ENCODE measurements at regions not wholly inside any gene's neighbourhood (a gene's known extent, or its start where the extent isn't known, plus 50 kb on each side); places are given as distances from the start of the nearest gene placed in this dataset.
A peak's percentile ranks its signal among the peaks of the same experiment; 100 is the strongest.
"Not testable (repeated sequence)": the region's sequence is repeated elsewhere in the genome, so short reads cannot be mapped to it uniquely, and the experiment has no call there.

- no peak for ATAC-seq
- Mint-ChIP-seq H3K27ac (no peak overlapping the region), H3K27me3 (no peaks in the 10 kb centered on the region), H3K9me3 (ENCODE audit: low read depth) (no peaks in the 10 kb centered on the region), H3K4me3 (no peak overlapping the region), H3K4me1 (no peaks in the 10 kb centered on the region), H3K36me3 (no peaks in the 10 kb centered on the region)
- CTCF ChIA-PET = no interaction called here
- DNase-seq = no peak
Measured at GRCh38 chr15:53208751-53209150, 418.6 kb upstream of the ONECUT1 start.

GRCh38 chr15:53203454-53203853 lies 413.3 kb upstream of the ONECUT1 start:
- Mint-ChIP-seq H3K27me3 (peaks cover 5% of the 10 kb centered on the region), H3K4me1 (no peaks in the 10 kb centered on the region), H3K27ac (no peak overlapping the region), H3K36me3 (no peaks in the 10 kb centered on the region), H3K9me3 (ENCODE audit: low read depth) (no peaks in the 10 kb centered on the region), H3K4me3 (no peak overlapping the region)
- no peak for ATAC-seq
- DNase-seq = no peak
- CTCF ChIA-PET = no interaction called here

- no peak for DNase-seq
- ATAC-seq = no peak
- H3K4me3 Mint-ChIP-seq = no peak overlapping the region
- H3K9me3 Mint-ChIP-seq (ENCODE audit: low read depth) = no peaks in the 10 kb centered on the region
- H3K4me1 Mint-ChIP-seq = no peaks in the 10 kb centered on the region
- CTCF ChIA-PET = no interaction called here
- H3K27me3 Mint-ChIP-seq = peaks cover 8% of the 10 kb centered on the region
- no peaks in the 10 kb centered on the region for H3K36me3 Mint-ChIP-seq
- no peak overlapping the region for H3K27ac Mint-ChIP-seq
Measured at GRCh38 chr15:53202876-53203275, 412.7 kb upstream of the ONECUT1 start.

GRCh38 chr15:53197426-53197839 lies 407.3 kb upstream of the ONECUT1 start:
- H3K9me3 Mint-ChIP-seq (ENCODE audit: low read depth) = no peaks in the 10 kb centered on the region
- H3K27ac Mint-ChIP-seq = no peak overlapping the region
- H3K4me3 Mint-ChIP-seq = no peak overlapping the region
- H3K4me1 Mint-ChIP-seq = no peaks in the 10 kb centered on the region
- CTCF ChIA-PET = no interaction called here
- H3K36me3 Mint-ChIP-seq = no peaks in the 10 kb centered on the region
- peak; percentile 48 for DNase-seq
- ATAC-seq = peak; percentile 45
- peaks cover 11% of the 10 kb centered on the region for H3K27me3 Mint-ChIP-seq

- no peak overlapping the region for H3K4me3 Mint-ChIP-seq
- no peak overlapping the region for H3K27ac Mint-ChIP-seq
- CTCF ChIA-PET = no interaction called here
- ATAC-seq = no peak
- no peaks in the 10 kb centered on the region for H3K4me1 Mint-ChIP-seq
- no peak for DNase-seq
- peaks cover 11% of the 10 kb centered on the region for H3K27me3 Mint-ChIP-seq
- H3K36me3 Mint-ChIP-seq = no peaks in the 10 kb centered on the region
- H3K9me3 Mint-ChIP-seq (ENCODE audit: low read depth) = no peaks in the 10 kb centered on the region
Measured at GRCh38 chr15:53196788-53197187, 406.7 kb upstream of the ONECUT1 start.

GRCh38 chr15:53196242-53196641 lies 406.1 kb upstream of the ONECUT1 start:
- no peaks in the 10 kb centered on the region for H3K36me3 Mint-ChIP-seq
- ATAC-seq = no peak
- H3K27ac Mint-ChIP-seq = no peak overlapping the region
- H3K4me3 Mint-ChIP-seq = no peak overlapping the region
- peaks cover 11% of the 10 kb centered on the region for H3K27me3 Mint-ChIP-seq
- no peaks in the 10 kb centered on the region for H3K9me3 Mint-ChIP-seq (ENCODE audit: low read depth)
- DNase-seq = no peak
- CTCF ChIA-PET = no interaction called here
- H3K4me1 Mint-ChIP-seq = no peaks in the 10 kb centered on the region

- no peaks in the 10 kb centered on the region for H3K9me3 Mint-ChIP-seq (ENCODE audit: low read depth)
- no peaks in the 10 kb centered on the region for H3K4me1 Mint-ChIP-seq
- no peaks in the 10 kb centered on the region for H3K36me3 Mint-ChIP-seq
- H3K27ac Mint-ChIP-seq = no peak overlapping the region
- no peak for ATAC-seq
- no peak overlapping the region for H3K4me3 Mint-ChIP-seq
- H3K27me3 Mint-ChIP-seq = peaks cover 8% of the 10 kb centered on the region
- CTCF ChIA-PET = no interaction called here
- DNase-seq = no peak
Measured at GRCh38 chr15:53193149-53193548, 403.0 kb upstream of the ONECUT1 start.

GRCh38 chr15:53189860-53190259 lies 399.7 kb upstream of the ONECUT1 start:
- H3K27me3 Mint-ChIP-seq = no peaks in the 10 kb centered on the region
- no peak overlapping the region for H3K4me3 Mint-ChIP-seq
- no peaks in the 10 kb centered on the region for H3K36me3 Mint-ChIP-seq
- no peaks in the 10 kb centered on the region for H3K4me1 Mint-ChIP-seq
- ATAC-seq (no peak), DNase-seq (no peak)
- CTCF ChIA-PET = no interaction called here
- H3K9me3 Mint-ChIP-seq (ENCODE audit: low read depth) = no peaks in the 10 kb centered on the region
- H3K27ac Mint-ChIP-seq = no peak overlapping the region

GRCh38 chr15:53183449-53183848 lies 393.3 kb upstream of the ONECUT1 start:
- H3K27ac Mint-ChIP-seq; H3K27me3 Mint-ChIP-seq; H3K36me3 Mint-ChIP-seq; H3K4me1 Mint-ChIP-seq; ATAC-seq; DNase-seq; H3K9me3 Mint-ChIP-seq (ENCODE audit: low read depth); H3K4me3 Mint-ChIP-seq; CTCF ChIA-PET: not testable (repeated sequence)

GRCh38 chr15:53171571-53171970 lies 381.4 kb upstream of the ONECUT1 start:
- Mint-ChIP-seq H3K4me3 (no peak overlapping the region), H3K27me3 (no peaks in the 10 kb centered on the region), H3K27ac (no peak overlapping the region), H3K36me3 (no peaks in the 10 kb centered on the region), H3K4me1 (no peaks in the 10 kb centered on the region), H3K9me3 (ENCODE audit: low read depth) (no peaks in the 10 kb centered on the region)
- CTCF ChIA-PET = no interaction called here
- DNase-seq = no peak
- ATAC-seq = no peak

- no peak for DNase-seq
- no peaks in the 10 kb centered on the region for H3K36me3 Mint-ChIP-seq
- CTCF ChIA-PET = no interaction called here
- H3K4me1 Mint-ChIP-seq = no peaks in the 10 kb centered on the region
- no peaks in the 10 kb centered on the region for H3K27me3 Mint-ChIP-seq
- ATAC-seq = no peak
- H3K4me3 Mint-ChIP-seq = no peak overlapping the region
- no peak overlapping the region for H3K27ac Mint-ChIP-seq
- H3K9me3 Mint-ChIP-seq (ENCODE audit: low read depth) = no peaks in the 10 kb centered on the region
Measured at GRCh38 chr15:53166684-53167201, 376.6 kb upstream of the ONECUT1 start.

- ATAC-seq (no peak), DNase-seq (no peak)
- no peak overlapping the region for H3K4me3 Mint-ChIP-seq
- no peaks in the 10 kb centered on the region for H3K36me3 Mint-ChIP-seq
- no peaks in the 10 kb centered on the region for H3K4me1 Mint-ChIP-seq
- no peak overlapping the region for H3K27ac Mint-ChIP-seq
- no peaks in the 10 kb centered on the region for H3K27me3 Mint-ChIP-seq
- no peaks in the 10 kb centered on the region for H3K9me3 Mint-ChIP-seq (ENCODE audit: low read depth)
- CTCF ChIA-PET = no interaction called here
Measured at GRCh38 chr15:53165988-53166683, 376.0 kb upstream of the ONECUT1 start.

GRCh38 chr15:53160092-53160704 lies 370.1 kb upstream of the ONECUT1 start:
- Mint-ChIP-seq H3K4me3 (no peak overlapping the region), H3K27me3 (no peaks in the 10 kb centered on the region), H3K9me3 (ENCODE audit: low read depth) (no peaks in the 10 kb centered on the region), H3K36me3 (no peaks in the 10 kb centered on the region), H3K4me1 (no peaks in the 10 kb centered on the region), H3K27ac (no peak overlapping the region)
- CTCF ChIA-PET = no interaction called here
- no peak for DNase-seq
- no peak for ATAC-seq

- no peak overlapping the region for H3K27ac Mint-ChIP-seq
- CTCF ChIA-PET = no interaction called here
- H3K4me1 Mint-ChIP-seq = no peaks in the 10 kb centered on the region
- DNase-seq (no peak), ATAC-seq (no peak)
- peaks cover 3% of the 10 kb centered on the region for H3K9me3 Mint-ChIP-seq (ENCODE audit: low read depth)
- no peaks in the 10 kb centered on the region for H3K27me3 Mint-ChIP-seq
- H3K36me3 Mint-ChIP-seq = no peaks in the 10 kb centered on the region
- H3K4me3 Mint-ChIP-seq = no peak overlapping the region
Measured at GRCh38 chr15:53159458-53159857, 369.3 kb upstream of the ONECUT1 start.
